PC-3 (cell line): ENCODE measurements at regions not wholly inside any gene's neighbourhood (a gene's known extent, or its start where the extent isn't known, plus 50 kb on each side); places are given as distances from the start of the nearest gene placed in this dataset.
"Not testable (repeated sequence)": the region's sequence is repeated elsewhere in the genome, so short reads cannot be mapped to it uniquely, and the experiment has no call there.

Source experiments
- ATAC-seq: fragments of 200-7000 bp; cut with Tn5 transposase; 2 replicates; pipeline ENCODE4 v1.9.1; 2020; ENCODE audit warnings: mild to moderate bottlenecking, moderate library complexity
- BruUV-seq: library from RNA; stranded (reverse); fragments of 400-500 nt; replicated peaks from 2 replicates; lab custom pipeline; 2021; lab: Mats Ljungman, UMichigan
- CTCF ChIA-PET: fragments of 300-600 bp; sonication (Branson Sonifier 250); formaldehyde crosslinking; loops from one replicate; lab custom pipeline; 2022; ENCODE audit warnings: antibody characterized with exemption; lab: Charles Lee
- POLR2A ChIA-PET: fragments of 300-600 bp; sonication (Branson Sonifier 250); formaldehyde crosslinking; loops from one replicate; lab custom pipeline; 2022; ENCODE audit warnings: antibody characterized with exemption; ENCODE audit not compliant: unreplicated experiment; lab: Charles Lee
- DNase-seq: peaks from one replicate; pipeline ENCODE4 v3.0.0-alpha.2; 2015
- H2AFZ ChIP-seq: fragments of 300-600 bp; sonication (generic); 2 replicates; pipeline ENCODE4 v1.6.0; 2016; ENCODE audit warnings: antibody characterized with exemption, low read length
- H3F3A ChIP-seq: fragments of 300-600 bp; sonication (generic); one replicate; pipeline ENCODE4 v1.6.0; 2017; ENCODE audit warnings: antibody characterized with exemption, low read length, control low read depth, mild to moderate bottlenecking; ENCODE audit not compliant: unreplicated experiment
- H3K27ac ChIP-seq: fragments of 300-600 bp; sonication (generic); 2 replicates; pipeline ENCODE4 v1.5.1; 2016; ENCODE audit warnings: mild to moderate bottlenecking, low read length
- H3K27me3 ChIP-seq: fragments of 300-600 bp; sonication (generic); 2 replicates; pipeline ENCODE4 v1.6.1; 2016; ENCODE audit warnings: low read length, mixed read lengths
- H3K36me3 ChIP-seq: fragments of 300-600 bp; sonication (generic); 2 replicates; pipeline ENCODE4 v1.6.1; 2016; ENCODE audit warnings: low read depth, mixed run types, low read length, mixed read lengths
- H3K4me1 ChIP-seq: fragments of 300-600 bp; sonication (generic); 2 replicates; pipeline ENCODE4 v1.5.1; 2016; ENCODE audit warnings: low read length; ENCODE audit not compliant: insufficient read depth
- H3K4me2 ChIP-seq: fragments of 300-600 bp; sonication (generic); 2 replicates; pipeline ENCODE4 v1.6.0; 2016; ENCODE audit warnings: low read length
- H3K4me3 ChIP-seq: fragments of 300-600 bp; sonication (generic); 2 replicates; pipeline ENCODE4 v1.5.1; 2016; ENCODE audit warnings: mild to moderate bottlenecking, low read length, mixed read lengths
- H3K79me2 ChIP-seq: fragments of 300-600 bp; sonication (generic); 2 replicates; pipeline ENCODE4 v1.6.1; 2017; ENCODE audit warnings: low read length, mixed read lengths
- H3K9ac ChIP-seq: fragments of 300-600 bp; sonication (generic); 2 replicates; pipeline ENCODE4 v1.6.0; 2016; ENCODE audit warnings: mild to moderate bottlenecking, low read length
- H3K9me2 ChIP-seq: fragments of 300-600 bp; sonication (generic); replicated peaks from 2 replicates; pipeline ENCODE4 v1.6.1; 2016; ENCODE audit warnings: mixed run types, low read length, mixed read lengths
- H3K9me3 ChIP-seq: fragments of 300-600 bp; sonication (generic); 2 replicates; pipeline ENCODE4 v1.6.1; 2016; ENCODE audit warnings: low read length, mixed read lengths
- H4K20me1 ChIP-seq: fragments of 300-600 bp; sonication (generic); 2 replicates; pipeline ENCODE4 v1.6.1; 2016; ENCODE audit warnings: low read length, mixed read lengths
- intact Hi-C: fragments of 100-400 bp; cut with micrococcal nuclease; formaldehyde crosslinking; loops from 2 replicates; pipeline ENCODE4 v1.9.0; 2023

DNA sequence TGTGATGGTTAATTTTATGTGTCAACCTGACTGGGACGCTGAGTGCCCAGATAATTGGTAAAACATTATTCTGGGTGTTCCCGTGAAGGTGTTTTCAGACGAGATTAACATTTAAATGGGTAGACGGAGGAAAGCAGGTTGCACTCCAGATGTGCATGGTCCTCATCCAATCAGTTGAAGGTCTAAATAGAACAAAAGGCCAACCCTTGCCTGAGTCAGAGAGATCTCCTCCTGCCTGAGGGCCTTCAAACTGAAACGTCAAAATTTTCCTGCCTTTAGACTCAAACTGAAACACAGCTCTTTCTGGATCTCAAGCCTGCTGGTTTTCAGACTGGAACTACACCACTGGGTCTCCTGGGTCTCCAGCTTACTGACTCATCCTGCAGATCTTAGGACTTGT lies 73.5 kb downstream of the NPIPA8 start:
- H2AFZ ChIP-seq, H4K20me1 ChIP-seq, H3K4me2 ChIP-seq, H3K27ac ChIP-seq, H3K36me3 ChIP-seq, ATAC-seq, H3K27me3 ChIP-seq, intact Hi-C loops, H3K79me2 ChIP-seq, DNase-seq, BruUV-seq, H3K4me1 ChIP-seq, H3K9me3 ChIP-seq, H3K9me2 ChIP-seq, H3K9ac ChIP-seq, CTCF ChIA-PET, H3F3A ChIP-seq, H3K4me3 ChIP-seq, POLR2A ChIA-PET: not testable (repeated sequence)

DNA sequence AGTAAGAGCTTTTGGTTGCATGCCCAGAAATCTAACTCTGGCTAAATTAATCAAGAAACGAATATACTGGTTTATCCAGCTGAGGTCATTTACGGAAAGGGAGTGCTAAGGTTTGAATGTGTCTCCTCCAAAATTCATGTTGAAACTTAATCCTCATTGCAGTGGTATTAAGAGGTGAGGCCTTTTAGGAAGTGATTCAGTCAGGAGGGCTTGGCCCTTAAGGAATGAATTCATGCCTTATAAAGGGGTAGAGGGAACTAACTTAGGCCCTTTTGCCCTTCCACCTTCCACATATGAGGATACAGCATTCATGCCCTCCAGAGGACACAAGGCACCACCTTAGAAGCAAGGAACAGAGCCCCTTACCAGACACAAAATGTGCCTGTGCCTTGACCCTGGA lies 74.7 kb downstream of the NPIPA8 start:
- H3K27ac ChIP-seq, H3K27me3 ChIP-seq, H3K9me2 ChIP-seq, CTCF ChIA-PET, intact Hi-C loops, H3F3A ChIP-seq, H3K79me2 ChIP-seq, POLR2A ChIA-PET, H3K36me3 ChIP-seq, H3K9me3 ChIP-seq, H2AFZ ChIP-seq, H3K4me3 ChIP-seq, H3K4me1 ChIP-seq, ATAC-seq, DNase-seq, H3K4me2 ChIP-seq, H4K20me1 ChIP-seq, H3K9ac ChIP-seq, BruUV-seq: not testable (repeated sequence)

- H3K9me3 ChIP-seq, H3K9ac ChIP-seq, H3K79me2 ChIP-seq, H3K9me2 ChIP-seq, H3K27me3 ChIP-seq, H3K4me1 ChIP-seq, H3K4me2 ChIP-seq, ATAC-seq, H3F3A ChIP-seq, CTCF ChIA-PET, POLR2A ChIA-PET, H3K27ac ChIP-seq, DNase-seq, intact Hi-C loops, H2AFZ ChIP-seq, H4K20me1 ChIP-seq, H3K4me3 ChIP-seq, H3K36me3 ChIP-seq, BruUV-seq: not testable (repeated sequence)
These were observed 76.9 kb downstream of the NPIPA8 start for GRCh38 chr16:18259496-18260176.

DNA sequence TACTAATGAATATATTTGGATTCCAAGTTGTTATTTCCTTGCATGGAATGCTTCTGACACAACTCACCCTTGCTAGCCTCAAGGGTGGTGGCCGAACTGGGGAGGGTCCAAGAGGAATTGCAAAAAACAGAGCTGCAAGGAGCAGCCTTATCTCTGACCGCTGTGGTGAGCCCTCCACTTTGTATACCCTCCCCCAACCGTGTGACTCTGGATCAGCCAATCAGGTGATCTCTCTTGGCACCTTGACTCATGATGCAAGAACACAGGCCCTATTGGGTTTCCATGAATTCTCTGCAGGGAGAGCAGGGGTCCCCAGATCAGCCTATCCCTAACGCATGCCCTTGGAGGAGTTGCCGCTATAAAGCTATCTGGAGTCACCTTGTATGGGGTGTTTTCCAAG lies 83.6 kb downstream of the NPIPA8 start:
- H3K4me1 ChIP-seq, BruUV-seq, H3K36me3 ChIP-seq, H3K9me2 ChIP-seq, H3K9me3 ChIP-seq, H4K20me1 ChIP-seq, POLR2A ChIA-PET, H3K27me3 ChIP-seq, H2AFZ ChIP-seq, H3K79me2 ChIP-seq, H3K4me2 ChIP-seq, CTCF ChIA-PET, H3F3A ChIP-seq, H3K27ac ChIP-seq, H3K9ac ChIP-seq, intact Hi-C loops, H3K4me3 ChIP-seq, DNase-seq, ATAC-seq: not testable (repeated sequence)

- BruUV-seq, H3K9ac ChIP-seq, H3K9me3 ChIP-seq, H3K4me2 ChIP-seq, H3K27me3 ChIP-seq, H4K20me1 ChIP-seq, H3K27ac ChIP-seq, H3K4me3 ChIP-seq, H3K36me3 ChIP-seq, H2AFZ ChIP-seq, H3K79me2 ChIP-seq, ATAC-seq, POLR2A ChIA-PET, DNase-seq, H3K4me1 ChIP-seq, intact Hi-C loops, H3F3A ChIP-seq, H3K9me2 ChIP-seq, CTCF ChIA-PET: not testable (repeated sequence)
These were observed 106.0 kb downstream of the NPIPA8 start for GRCh38 chr16:18230505-18230904.

DNA sequence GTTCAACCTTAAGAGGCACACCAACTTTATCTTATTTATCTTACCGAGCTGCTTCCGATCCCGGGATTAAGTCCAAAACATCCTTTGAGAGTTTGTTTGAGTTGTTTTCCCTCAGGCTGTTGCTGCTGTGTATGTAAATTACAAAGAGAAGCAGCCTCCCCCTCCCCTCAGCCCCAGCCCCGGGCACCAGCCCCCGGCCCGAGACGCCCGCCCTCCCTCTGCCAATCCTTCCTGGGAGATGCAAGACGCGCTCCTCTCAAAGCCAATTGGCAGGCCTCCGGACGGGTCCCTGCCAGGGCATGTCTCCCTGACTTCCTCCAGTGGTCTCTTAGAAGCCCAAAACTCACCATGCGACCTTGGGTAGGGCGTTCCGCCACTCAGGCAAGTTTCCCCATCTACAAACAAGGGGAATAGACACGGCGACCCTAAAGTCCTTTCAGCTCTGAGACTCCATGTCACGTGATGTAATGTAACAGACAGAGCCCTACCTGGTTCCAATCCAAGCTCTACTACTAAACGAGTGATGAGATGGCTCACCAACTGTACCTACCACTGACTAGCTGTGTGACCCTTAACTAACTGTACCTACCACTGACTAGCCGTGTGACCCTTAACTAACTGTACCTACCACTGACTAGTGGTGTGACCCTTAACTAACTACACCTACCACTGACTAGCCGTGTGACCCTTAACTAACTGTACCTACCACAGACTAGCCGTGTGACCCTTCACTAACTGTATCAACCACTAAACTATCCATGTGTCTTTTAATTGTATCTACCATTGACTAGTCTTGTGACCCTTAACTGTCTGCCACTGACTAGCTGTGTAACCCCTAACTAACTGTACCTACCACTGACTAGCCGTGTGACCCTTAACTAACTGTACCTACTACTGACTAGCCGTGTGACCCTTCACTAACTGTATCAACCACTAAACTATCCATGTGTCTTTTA lies 114.2 kb downstream of the NPIPA8 start:
- H4K20me1 ChIP-seq, BruUV-seq, H3K4me3 ChIP-seq, H3K9ac ChIP-seq, H3K9me3 ChIP-seq, H3F3A ChIP-seq, H2AFZ ChIP-seq, H3K4me1 ChIP-seq, H3K36me3 ChIP-seq, DNase-seq, H3K27me3 ChIP-seq, ATAC-seq, H3K79me2 ChIP-seq, H3K9me2 ChIP-seq, POLR2A ChIA-PET, H3K27ac ChIP-seq, H3K4me2 ChIP-seq, intact Hi-C loops, CTCF ChIA-PET: not testable (repeated sequence)
